ENCODE measurements at regions not wholly inside any gene's neighbourhood (a gene's known extent, or its start where the extent isn't known, plus 50 kb on each side); places are given as distances from the start of the nearest gene placed in this dataset.

GRCh38 chr2:137836671-137837070, 127.6 kb upstream of the HNMT start:
- Histone ChIP-seq H2BK5ac (ENCODE audit: low read length) (no peak overlapping the region), H3K4ac (ENCODE audit: low read depth, low read length) (peak overlapping the region; percentile 24), H3K36me3 (ENCODE audit: control insufficient read depth, insufficient read depth, low read length) (no peaks in the 10 kb centered on the region), H3K4me1 (ENCODE audit: control insufficient read depth, low read depth, low read length) (no peaks in the 10 kb centered on the region), H2BK15ac (replicated peaks; ENCODE audit: low read depth) (peak overlapping the region; percentile 67), H2AK5ac (ENCODE audit: low read length) (no peak overlapping the region), H3K4me3 (ENCODE audit: low read length) (no peak overlapping the region), H4K5ac (ENCODE audit: low read length) (no peak overlapping the region), H3K79me2 (ENCODE audit: control insufficient read depth, insufficient read depth, low read length) (no peaks in the 10 kb centered on the region), H3K56ac (ENCODE audit: low read length) (no peak overlapping the region), H3K18ac (ENCODE audit: low read length) (no peak overlapping the region), H2BK120ac (ENCODE audit: low read depth, low read length) (no peak overlapping the region), H3K9ac (ENCODE audit: low read length) (no peak overlapping the region), H3K79me1 (ENCODE audit: low read length) (no peaks in the 10 kb centered on the region), H3K23ac (ENCODE audit: low read length) (no peak overlapping the region), H3K4me2 (ENCODE audit: low read length) (no peak overlapping the region), H3K27me3 (ENCODE audit: insufficient read depth, low read length, poor library complexity) (no peaks in the 10 kb centered on the region), H3K27ac (ENCODE audit: low read depth, low read length) (no peak overlapping the region), H4K8ac (ENCODE audit: low read depth, low read length) (no peak overlapping the region)
- WGBS (ENCODE audit: extremely low coverage, insufficient coverage, low lambda C conversion rate): no CpG with 5 or more reads among the region's 3 CpGs
- DNase-seq: no peak

- Histone ChIP-seq H3K4me2 (ENCODE audit: low read length) (no peak overlapping the region), H2BK120ac (ENCODE audit: low read depth, low read length) (no peak overlapping the region), H3K79me2 (ENCODE audit: control insufficient read depth, insufficient read depth, low read length) (no peaks in the 10 kb centered on the region), H4K8ac (ENCODE audit: low read depth, low read length) (no peak overlapping the region), H3K23ac (ENCODE audit: low read length) (no peak overlapping the region), H3K27ac (ENCODE audit: low read depth, low read length) (no peak overlapping the region), H3K27me3 (ENCODE audit: insufficient read depth, low read length, poor library complexity) (no peaks in the 10 kb centered on the region), H3K56ac (ENCODE audit: low read length) (no peak overlapping the region), H2BK5ac (ENCODE audit: low read length) (no peak overlapping the region), H3K4ac (ENCODE audit: low read depth, low read length) (no peak overlapping the region), H3K18ac (ENCODE audit: low read length) (no peak overlapping the region), H3K36me3 (ENCODE audit: control insufficient read depth, insufficient read depth, low read length) (no peaks in the 10 kb centered on the region), H4K5ac (ENCODE audit: low read length) (no peak overlapping the region), H3K4me3 (ENCODE audit: low read length) (no peak overlapping the region), H2BK15ac (replicated peaks; ENCODE audit: low read depth) (no peak overlapping the region), H2AK5ac (ENCODE audit: low read length) (no peak overlapping the region), H3K4me1 (ENCODE audit: control insufficient read depth, low read depth, low read length) (no peaks in the 10 kb centered on the region), H3K79me1 (ENCODE audit: low read length) (no peaks in the 10 kb centered on the region), H3K9ac (ENCODE audit: low read length) (no peak overlapping the region)
- WGBS (ENCODE audit: extremely low coverage, insufficient coverage, low lambda C conversion rate): no CpG with 5 or more reads among the region's 4 CpGs
- DNase-seq: no peak
Measured at GRCh38 chr2:137837830-137838229, 126.4 kb upstream of the HNMT start.

GRCh38 chr2:137838255-137839092, 125.8 kb upstream of the HNMT start:
- WGBS (ENCODE audit: extremely low coverage, insufficient coverage, low lambda C conversion rate): 100% methylated on average over 1 of the region's 8 CpGs

GRCh38 chr2:137842430-137842829, 121.8 kb upstream of the HNMT start:
- Histone ChIP-seq H2AK5ac (ENCODE audit: low read length) (no peak overlapping the region), H3K36me3 (ENCODE audit: control insufficient read depth, insufficient read depth, low read length) (no peaks in the 10 kb centered on the region), H3K4ac (ENCODE audit: low read depth, low read length) (no peak overlapping the region), H3K79me2 (ENCODE audit: control insufficient read depth, insufficient read depth, low read length) (no peaks in the 10 kb centered on the region), H3K27ac (ENCODE audit: low read depth, low read length) (no peak overlapping the region), H3K9ac (ENCODE audit: low read length) (no peak overlapping the region), H3K56ac (ENCODE audit: low read length) (no peak overlapping the region), H2BK120ac (ENCODE audit: low read depth, low read length) (no peak overlapping the region), H3K4me3 (ENCODE audit: low read length) (no peak overlapping the region), H2BK5ac (ENCODE audit: low read length) (no peak overlapping the region), H3K18ac (ENCODE audit: low read length) (no peak overlapping the region), H2BK15ac (replicated peaks; ENCODE audit: low read depth) (no peak overlapping the region), H3K4me1 (ENCODE audit: control insufficient read depth, low read depth, low read length) (no peaks in the 10 kb centered on the region), H3K4me2 (ENCODE audit: low read length) (no peak overlapping the region), H3K79me1 (ENCODE audit: low read length) (no peaks in the 10 kb centered on the region), H3K23ac (ENCODE audit: low read length) (no peak overlapping the region), H4K8ac (ENCODE audit: low read depth, low read length) (no peak overlapping the region), H3K27me3 (ENCODE audit: insufficient read depth, low read length, poor library complexity) (no peaks in the 10 kb centered on the region), H4K5ac (ENCODE audit: low read length) (no peak overlapping the region)
- DNase-seq: no peak

More at GRCh38 chr2:137838255-137839092, 125.8 kb upstream of the HNMT start:
- Histone ChIP-seq H3K27ac (ENCODE audit: low read depth, low read length) (no peak overlapping the region), H3K4me3 (ENCODE audit: low read length) (no peak overlapping the region), H3K9ac (ENCODE audit: low read length) (no peak overlapping the region), H3K4me1 (ENCODE audit: control insufficient read depth, low read depth, low read length) (no peaks in the 10 kb centered on the region), H4K5ac (ENCODE audit: low read length) (no peak overlapping the region), H3K23ac (ENCODE audit: low read length) (no peak overlapping the region), H3K79me1 (ENCODE audit: low read length) (no peaks in the 10 kb centered on the region), H3K4me2 (ENCODE audit: low read length) (no peak overlapping the region), H3K27me3 (ENCODE audit: insufficient read depth, low read length, poor library complexity) (no peaks in the 10 kb centered on the region), H4K8ac (ENCODE audit: low read depth, low read length) (no peak overlapping the region), H2BK120ac (ENCODE audit: low read depth, low read length) (no peak overlapping the region), H3K18ac (ENCODE audit: low read length) (no peak overlapping the region), H3K4ac (ENCODE audit: low read depth, low read length) (no peak overlapping the region), H2BK15ac (replicated peaks; ENCODE audit: low read depth) (no peak overlapping the region), H3K36me3 (ENCODE audit: control insufficient read depth, insufficient read depth, low read length) (no peaks in the 10 kb centered on the region), H3K79me2 (ENCODE audit: control insufficient read depth, insufficient read depth, low read length) (no peaks in the 10 kb centered on the region), H2AK5ac (ENCODE audit: low read length) (no peak overlapping the region), H3K56ac (ENCODE audit: low read length) (no peak overlapping the region), H2BK5ac (ENCODE audit: low read length) (no peak overlapping the region)
- peak; percentile 64 for DNase-seq

- H3K27me3 ChIP-seq (ENCODE audit: insufficient read depth, low read length, poor library complexity): no peaks in the 10 kb centered on the region
- no peak overlapping the region for H2BK5ac ChIP-seq (ENCODE audit: low read length)
- no peak overlapping the region for H4K8ac ChIP-seq (ENCODE audit: low read depth, low read length)
- H3K36me3 ChIP-seq (ENCODE audit: control insufficient read depth, insufficient read depth, low read length): no peaks in the 10 kb centered on the region
- no peak overlapping the region for H3K4ac ChIP-seq (ENCODE audit: low read depth, low read length)
- no peak overlapping the region for H3K18ac ChIP-seq (ENCODE audit: low read length)
- no peaks in the 10 kb centered on the region for H3K79me2 ChIP-seq (ENCODE audit: control insufficient read depth, insufficient read depth, low read length)
- H4K5ac ChIP-seq (ENCODE audit: low read length): no peak overlapping the region
- no peak overlapping the region for H3K27ac ChIP-seq (ENCODE audit: low read depth, low read length)
- H2BK120ac ChIP-seq (ENCODE audit: low read depth, low read length): no peak overlapping the region
- no peak for DNase-seq
- no peaks in the 10 kb centered on the region for H3K79me1 ChIP-seq (ENCODE audit: low read length)
- whole genome bisulfite sequencing (ENCODE audit: extremely low coverage, insufficient coverage, low lambda C conversion rate): no CpG with 5 or more reads among the region's 3 CpGs
- no peak overlapping the region for H3K56ac ChIP-seq (ENCODE audit: low read length)
- H3K4me2 ChIP-seq (ENCODE audit: low read length): no peak overlapping the region
- no peak overlapping the region for H3K4me3 ChIP-seq (ENCODE audit: low read length)
- no peak overlapping the region for H3K9ac ChIP-seq (ENCODE audit: low read length)
- no peaks in the 10 kb centered on the region for H3K4me1 ChIP-seq (ENCODE audit: control insufficient read depth, low read depth, low read length)
- H2AK5ac ChIP-seq (ENCODE audit: low read length): no peak overlapping the region
- H2BK15ac ChIP-seq (replicated peaks; ENCODE audit: low read depth): no peak overlapping the region
- no peak overlapping the region for H3K23ac ChIP-seq (ENCODE audit: low read length)
Measured at GRCh38 chr2:137842952-137843351, 121.3 kb upstream of the HNMT start.

- H3K27me3 ChIP-seq (ENCODE audit: insufficient read depth, low read length, poor library complexity): no peaks in the 10 kb centered on the region
Measured at GRCh38 chr2:137845422-137845821, 118.9 kb upstream of the HNMT start.

More at GRCh38 chr2:137845422-137845821, 118.9 kb upstream of the HNMT start:
- no peaks in the 10 kb centered on the region for H3K36me3 ChIP-seq (ENCODE audit: control insufficient read depth, insufficient read depth, low read length)
- H3K9ac ChIP-seq (ENCODE audit: low read length): no peak overlapping the region
- no peak overlapping the region for H3K27ac ChIP-seq (ENCODE audit: low read depth, low read length)
- no peak overlapping the region for H2AK5ac ChIP-seq (ENCODE audit: low read length)
- no peak overlapping the region for H4K5ac ChIP-seq (ENCODE audit: low read length)
- H2BK5ac ChIP-seq (ENCODE audit: low read length): no peak overlapping the region
- H4K8ac ChIP-seq (ENCODE audit: low read depth, low read length): no peak overlapping the region
- H2BK120ac ChIP-seq (ENCODE audit: low read depth, low read length): no peak overlapping the region
- no peak overlapping the region for H2BK15ac ChIP-seq (replicated peaks; ENCODE audit: low read depth)
- no peaks in the 10 kb centered on the region for H3K4me1 ChIP-seq (ENCODE audit: control insufficient read depth, low read depth, low read length)
- H3K4me2 ChIP-seq (ENCODE audit: low read length): no peak overlapping the region
- H3K4ac ChIP-seq (ENCODE audit: low read depth, low read length): no peak overlapping the region
- H3K23ac ChIP-seq (ENCODE audit: low read length): no peak overlapping the region
- H3K79me1 ChIP-seq (ENCODE audit: low read length): no peaks in the 10 kb centered on the region
- no peaks in the 10 kb centered on the region for H3K79me2 ChIP-seq (ENCODE audit: control insufficient read depth, insufficient read depth, low read length)
- H3K4me3 ChIP-seq (ENCODE audit: low read length): no peak overlapping the region
- no peak overlapping the region for H3K56ac ChIP-seq (ENCODE audit: low read length)
- no peak overlapping the region for H3K18ac ChIP-seq (ENCODE audit: low read length)
- DNase-seq: no peak

All from mesendoderm (in vitro differentiated cells).